DOHH2 (cell line): ENCODE measurements at regions not wholly inside any gene's neighbourhood (a gene's known extent, or its start where the extent isn't known, plus 50 kb on each side); places are given as distances from the start of the nearest gene placed in this dataset.

Experiments
- H3F3A ChIP-seq: fragments of 200-600 bp; sonication (generic), shearing (Covaris generic); 2 replicates; pipeline ENCODE4 v1.6.0; 2016; ENCODE audit warnings: antibody characterized with exemption, mild to moderate bottlenecking; ENCODE audit not compliant: control insufficient read depth, insufficient read depth
- H3K27ac ChIP-seq: fragments of 200-600 bp; sonication (generic); 2 replicates; pipeline ENCODE4 v1.5.1; 2014; ENCODE audit warnings: low read depth, mild to moderate bottlenecking, low read length, moderate library complexity
- H3K27me3 ChIP-seq: fragments of 200-600 bp; sonication (generic); 2 replicates; pipeline ENCODE4 v1.6.1; 2014; ENCODE audit warnings: mild to moderate bottlenecking, low read length, mixed read lengths; ENCODE audit not compliant: control insufficient read depth
- H3K36me3 ChIP-seq: fragments of 200-600 bp; sonication (generic); 2 replicates; pipeline ENCODE4 v1.6.1; 2014; ENCODE audit warnings: mild to moderate bottlenecking, low read length, moderate library complexity, mixed read lengths; ENCODE audit not compliant: control insufficient read depth
- H3K4me1 ChIP-seq: fragments of 200-600 bp; sonication (generic); 2 replicates; pipeline ENCODE4 v1.6.1; 2014; ENCODE audit warnings: mild to moderate bottlenecking, low read length, mixed read lengths; ENCODE audit not compliant: control insufficient read depth
- H3K4me2 ChIP-seq: fragments of 200-600 bp; sonication (generic); 2 replicates; pipeline ENCODE4 v1.6.0; 2014; ENCODE audit warnings: mild to moderate bottlenecking, low read length, moderate library complexity
- H3K4me3 ChIP-seq: fragments of 200-600 bp; sonication (generic); 2 replicates; pipeline ENCODE4 v1.5.1; 2014; ENCODE audit warnings: mild to moderate bottlenecking, low read length, mixed read lengths
- H3K79me2 ChIP-seq: fragments of 200-600 bp; sonication (generic); 2 replicates; pipeline ENCODE4 v1.6.1; 2014; ENCODE audit warnings: mild to moderate bottlenecking, low read length, mixed read lengths; ENCODE audit not compliant: control insufficient read depth
- H3K9me2 ChIP-seq: fragments of 200-600 bp; sonication (generic); replicated peaks from 2 replicates; pipeline ENCODE4 v1.6.1; 2014; ENCODE audit warnings: mild to moderate bottlenecking, low read length, mixed read lengths; ENCODE audit not compliant: control insufficient read depth
- H3K9me3 ChIP-seq: fragments of 200-600 bp; sonication (generic); 2 replicates; pipeline ENCODE4 v1.6.1; 2014; ENCODE audit warnings: antibody characterized with exemption, low read length, mixed read lengths; ENCODE audit not compliant: control insufficient read depth, insufficient read depth
- H4K20me1 ChIP-seq: fragments of 200-600 bp; sonication (generic); 2 replicates; pipeline ENCODE4 v1.6.0; 2014; ENCODE audit warnings: low read depth, mild to moderate bottlenecking, antibody characterized with exemption, low read length, moderate library complexity; ENCODE audit not compliant: control insufficient read depth, insufficient read depth
- EZH2phosphoT487 ChIP-seq: fragments of 200-600 bp; sonication (generic); IDR thresholded peaks from 2 replicates; pipeline ENCODE4 v1.6.1; 2017; ENCODE audit warnings: borderline replicate concordance, mild to moderate bottlenecking, antibody characterized with exemption, low read length, moderate library complexity, mixed read lengths
- TF ChIP-seq, protein P1 (sequence below): fragments of 200-600 bp; sonication (generic); IDR thresholded peaks from one replicate; pipeline ENCODE4 v1.5.1; 2014; ENCODE audit warnings: antibody characterized with exemption, mild to moderate bottlenecking, low read depth, low read length; ENCODE audit not compliant: poor library complexity, severe bottlenecking

DNA sequence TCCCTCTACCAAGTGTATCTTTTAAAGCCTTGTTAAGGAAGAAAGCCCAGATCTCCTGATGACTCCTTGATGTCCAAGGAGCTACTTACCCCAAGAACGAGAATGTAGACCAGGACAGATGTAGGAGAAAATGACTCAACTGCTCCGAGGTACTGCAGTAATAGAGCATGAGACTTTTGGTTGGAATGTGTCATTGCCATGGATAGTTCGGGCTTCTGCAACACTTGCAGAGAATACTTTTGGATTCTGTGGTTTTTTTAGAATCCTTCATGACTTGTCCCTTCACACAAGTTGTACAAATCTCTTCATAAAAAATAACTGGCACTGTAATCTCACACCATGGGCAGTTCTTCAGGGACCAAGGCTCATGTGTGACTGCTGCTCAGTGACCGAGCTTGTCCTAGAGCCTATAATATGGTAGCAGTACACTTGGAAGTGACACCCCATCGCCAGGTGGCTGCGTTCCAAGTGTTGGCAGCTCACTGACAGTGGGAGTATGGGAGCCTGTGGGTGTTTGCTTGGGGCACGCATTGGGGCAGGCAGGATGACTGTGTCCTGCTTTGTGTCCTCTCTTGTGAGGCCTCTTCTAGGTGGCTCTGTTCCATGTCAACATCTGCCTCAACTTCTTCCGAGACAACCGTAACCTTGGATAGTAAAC, 87.9 kb upstream of the WDR1 start:
- Histone ChIP-seq H3K4me2 (no peak overlapping the region), H3K9me2 (no peaks in the 10 kb centered on the region; the same call in 1 of the 2 replicates), H3K36me3 (no peaks in the 10 kb centered on the region), H3K4me3 (no peak overlapping the region), H3K27ac (no peak overlapping the region), H3K9me3 (no peaks in the 10 kb centered on the region), H4K20me1 (no peaks in the 10 kb centered on the region), H3K4me1 (no peaks in the 10 kb centered on the region), H3F3A (no peaks in the 10 kb centered on the region), H3K27me3 (no peaks in the 10 kb centered on the region), H3K79me2 (no peaks in the 10 kb centered on the region)
- TF ChIP-seq EZH2phosphoT487, result no peak
- TF ChIP-seq, protein P1, sequence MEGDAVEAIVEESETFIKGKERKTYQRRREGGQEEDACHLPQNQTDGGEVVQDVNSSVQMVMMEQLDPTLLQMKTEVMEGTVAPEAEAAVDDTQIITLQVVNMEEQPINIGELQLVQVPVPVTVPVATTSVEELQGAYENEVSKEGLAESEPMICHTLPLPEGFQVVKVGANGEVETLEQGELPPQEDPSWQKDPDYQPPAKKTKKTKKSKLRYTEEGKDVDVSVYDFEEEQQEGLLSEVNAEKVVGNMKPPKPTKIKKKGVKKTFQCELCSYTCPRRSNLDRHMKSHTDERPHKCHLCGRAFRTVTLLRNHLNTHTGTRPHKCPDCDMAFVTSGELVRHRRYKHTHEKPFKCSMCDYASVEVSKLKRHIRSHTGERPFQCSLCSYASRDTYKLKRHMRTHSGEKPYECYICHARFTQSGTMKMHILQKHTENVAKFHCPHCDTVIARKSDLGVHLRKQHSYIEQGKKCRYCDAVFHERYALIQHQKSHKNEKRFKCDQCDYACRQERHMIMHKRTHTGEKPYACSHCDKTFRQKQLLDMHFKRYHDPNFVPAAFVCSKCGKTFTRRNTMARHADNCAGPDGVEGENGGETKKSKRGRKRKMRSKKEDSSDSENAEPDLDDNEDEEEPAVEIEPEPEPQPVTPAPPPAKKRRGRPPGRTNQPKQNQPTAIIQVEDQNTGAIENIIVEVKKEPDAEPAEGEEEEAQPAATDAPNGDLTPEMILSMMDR, result no peak

DNA sequence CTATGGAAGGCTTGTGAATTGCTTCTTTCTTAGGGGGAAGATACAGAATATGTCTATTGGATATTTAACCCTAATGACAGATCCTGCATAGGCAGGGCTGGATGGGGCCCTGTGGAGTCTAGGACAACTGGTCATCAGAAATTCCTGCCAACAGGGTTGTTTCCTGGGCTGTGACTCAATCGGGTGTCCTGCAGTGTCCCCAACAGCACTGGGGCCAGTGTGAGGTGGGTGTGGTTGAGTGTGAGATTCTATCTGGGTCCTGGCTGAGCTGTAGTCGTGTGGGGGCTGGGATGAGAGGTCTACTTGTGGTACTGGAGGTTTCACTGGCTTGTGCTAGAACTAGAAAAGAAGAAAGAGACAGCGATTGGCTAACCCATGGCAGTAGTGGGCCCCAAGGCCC, 87.3 kb upstream of the WDR1 start:
- no peak for TF ChIP-seq EZH2phosphoT487
- TF ChIP-seq, protein P1, result no peak

DNA sequence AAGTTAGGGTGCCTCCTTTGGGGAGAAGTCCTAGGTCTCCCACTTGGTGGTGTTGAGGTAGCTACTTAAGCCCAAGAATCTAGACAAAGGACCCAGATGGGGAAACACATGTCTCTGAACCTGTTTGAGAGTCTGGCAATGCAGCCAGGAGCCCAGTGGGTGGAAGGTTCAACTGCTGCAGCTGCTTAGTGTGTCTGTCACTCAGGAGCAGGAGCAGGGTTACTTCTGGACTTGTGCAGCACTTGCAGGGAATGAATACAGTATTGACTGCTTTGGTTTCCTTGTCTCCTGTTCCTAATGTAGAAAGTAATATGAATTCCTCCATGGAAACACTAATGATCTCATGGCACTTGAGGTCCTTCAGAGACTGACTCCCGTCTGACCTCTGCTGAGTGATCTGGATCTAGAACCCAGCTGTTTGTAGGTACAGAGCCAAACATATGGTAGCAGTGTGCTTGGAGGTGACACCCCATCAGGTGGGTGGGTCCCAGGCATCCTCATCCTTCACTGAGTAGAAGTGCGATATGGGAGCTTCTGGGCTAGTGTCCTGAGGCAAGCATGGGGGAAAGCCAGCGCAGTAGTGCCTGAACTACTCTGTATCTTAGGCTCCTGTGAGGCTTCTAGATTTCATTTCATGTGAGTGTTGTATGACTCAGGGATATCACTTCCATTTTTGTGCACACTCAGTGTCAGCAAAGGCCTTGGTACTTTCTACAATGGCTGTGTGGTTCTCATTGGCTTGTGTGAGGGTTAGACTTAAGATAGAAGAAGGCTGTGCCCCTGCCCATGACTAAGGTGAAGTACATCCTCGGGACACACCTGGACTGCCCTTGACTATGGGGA, 85.0 kb upstream of the WDR1 start:
- TF ChIP-seq EZH2phosphoT487, result no peak
- TF ChIP-seq, protein P1, result no peak
- H3K27ac ChIP-seq, result no peak overlapping the region
- H3K9me3 ChIP-seq, result no peaks in the 10 kb centered on the region
- no peaks in the 10 kb centered on the region for H3K36me3 ChIP-seq
- no peaks in the 10 kb centered on the region for H4K20me1 ChIP-seq
- no peaks in the 10 kb centered on the region for H3K27me3 ChIP-seq
- H3K9me2 ChIP-seq, result no peaks in the 10 kb centered on the region; the same call in 1 of the 2 replicates
- no peaks in the 10 kb centered on the region for H3K79me2 ChIP-seq
- H3F3A ChIP-seq, result no peaks in the 10 kb centered on the region
- H3K4me3 ChIP-seq, result no peak overlapping the region
- H3K4me2 ChIP-seq, result no peak overlapping the region
- H3K4me1 ChIP-seq, result no peaks in the 10 kb centered on the region

More for the DNA sequence above, 87.3 kb upstream of the WDR1 start:
- Histone ChIP-seq H3K4me2 (no peak overlapping the region), H4K20me1 (no peaks in the 10 kb centered on the region), H3K9me2 (no peaks in the 10 kb centered on the region; the same call in 1 of the 2 replicates), H3K4me1 (no peaks in the 10 kb centered on the region), H3K27me3 (no peaks in the 10 kb centered on the region), H3K36me3 (no peaks in the 10 kb centered on the region), H3K4me3 (no peak overlapping the region), H3F3A (no peaks in the 10 kb centered on the region), H3K79me2 (no peaks in the 10 kb centered on the region), H3K27ac (no peak overlapping the region), H3K9me3 (no peaks in the 10 kb centered on the region)
